ENCODE measurements at regions not wholly inside any gene's neighbourhood (a gene's known extent, or its start where the extent isn't known, plus 50 kb on each side); places are given as distances from the start of the nearest gene placed in this dataset.
"Not testable (repeated sequence)": the region's sequence is repeated elsewhere in the genome, so short reads cannot be mapped to it uniquely, and the experiment has no call there.

- H4K91ac ChIP-seq (replicated peaks; ENCODE audit: insufficient read length, low read length); H3K9me3 ChIP-seq (ENCODE audit: insufficient read depth in 2 of 2, low read depth in 1 of 2, low read length in 1 of 2); H3K36me3 ChIP-seq (ENCODE audit: control insufficient read depth in 2 of 4, insufficient read depth in 4 of 4, low read length in 3 of 4); H3K14ac ChIP-seq (ENCODE audit: insufficient read length); H4K20me1 ChIP-seq (replicated peaks in 1 of 2; ENCODE audit: control insufficient read depth in 1 of 2, insufficient read depth in 2 of 2, low read length in 2 of 2); H2BK120ac ChIP-seq (replicated peaks; ENCODE audit: low read depth, low read length); H3K4me2 ChIP-seq (ENCODE audit: insufficient read depth in 1 of 2, low read depth in 2 of 2, low read length in 2 of 2); H2AK5ac ChIP-seq (ENCODE audit: low read depth, low read length); H2AFZ ChIP-seq (ENCODE audit: low read length); H4K5ac ChIP-seq (ENCODE audit: insufficient read length, low read depth, low read length); H3K9ac ChIP-seq (replicated peaks in 1 of 4; ENCODE audit: extremely low read depth in 1 of 4, low read depth in 3 of 4, low read length in 3 of 4); H2BK15ac ChIP-seq (ENCODE audit: low read length); DNase-seq (ENCODE audit: low read depth in 1 of 2, low spot score in 2 of 2); CTCF ChIA-PET (ENCODE audit: partially characterized antibody); H3K27ac ChIP-seq (ENCODE audit: low read depth, low read length); H3K4me3 ChIP-seq (ENCODE audit: extremely low read depth in 1 of 4, insufficient read depth in 2 of 4, low read depth in 3 of 4, low read length in 4 of 4); H4K8ac ChIP-seq (ENCODE audit: extremely low read depth, insufficient read depth, low read length); H2BK20ac ChIP-seq (ENCODE audit: low read length); POLR2A ChIA-PET (ENCODE audit: partially characterized antibody); H3K27me3 ChIP-seq (replicated peaks in 1 of 4; ENCODE audit: control insufficient read depth in 3 of 4, extremely low read depth in 1 of 4, insufficient read depth in 3 of 4, low read length in 3 of 4); H3K56ac ChIP-seq (replicated peaks; ENCODE audit: insufficient read length, low read depth, low read length); FAIRE-seq; H2BK5ac ChIP-seq (ENCODE audit: low read depth, low read length); H3K4me1 ChIP-seq (replicated peaks in 1 of 4; ENCODE audit: control insufficient read depth in 3 of 4, insufficient read depth in 4 of 4, low read length in 3 of 4); H3K23me2 ChIP-seq (ENCODE audit: low read depth, low read length); H2BK12ac ChIP-seq (ENCODE audit: low read depth, low read length); H3K18ac ChIP-seq (ENCODE audit: extremely low read depth, low read length); H3K4ac ChIP-seq (replicated peaks; ENCODE audit: insufficient read length, low read depth, low read length); H3K23ac ChIP-seq (ENCODE audit: insufficient read length); H3K79me2 ChIP-seq (ENCODE audit: control insufficient read depth in 1 of 2, insufficient read depth in 2 of 2, low read length in 2 of 2); H3K79me1 ChIP-seq (ENCODE audit: low read depth, low read length): not testable (repeated sequence)
Measured at GRCh38 chr9:42349181-42349580, 165.7 kb downstream of the SPATA31A6 start.

GRCh38 chr9:42350412-42350811 is 167.0 kb downstream of the SPATA31A6 start:
- POLR2A ChIA-PET (ENCODE audit: partially characterized antibody); H3K27me3 ChIP-seq (replicated peaks in 1 of 4; ENCODE audit: control insufficient read depth in 3 of 4, extremely low read depth in 1 of 4, insufficient read depth in 3 of 4, low read length in 3 of 4); H2BK12ac ChIP-seq (ENCODE audit: low read depth, low read length); H4K8ac ChIP-seq (ENCODE audit: extremely low read depth, insufficient read depth, low read length); CTCF ChIA-PET (ENCODE audit: partially characterized antibody); H2AFZ ChIP-seq (ENCODE audit: low read length); H3K9me3 ChIP-seq (ENCODE audit: insufficient read depth in 2 of 2, low read depth in 1 of 2, low read length in 1 of 2); H2BK15ac ChIP-seq (ENCODE audit: low read length); H3K23me2 ChIP-seq (ENCODE audit: low read depth, low read length); H3K9ac ChIP-seq (replicated peaks in 1 of 4; ENCODE audit: extremely low read depth in 1 of 4, low read depth in 3 of 4, low read length in 3 of 4); FAIRE-seq; H4K91ac ChIP-seq (replicated peaks; ENCODE audit: insufficient read length, low read length); H3K18ac ChIP-seq (ENCODE audit: extremely low read depth, low read length); H2BK20ac ChIP-seq (ENCODE audit: low read length); H2BK5ac ChIP-seq (ENCODE audit: low read depth, low read length); H4K20me1 ChIP-seq (replicated peaks in 1 of 2; ENCODE audit: control insufficient read depth in 1 of 2, insufficient read depth in 2 of 2, low read length in 2 of 2); H3K4ac ChIP-seq (replicated peaks; ENCODE audit: insufficient read length, low read depth, low read length); H2AK5ac ChIP-seq (ENCODE audit: low read depth, low read length); H3K56ac ChIP-seq (replicated peaks; ENCODE audit: insufficient read length, low read depth, low read length); DNase-seq (ENCODE audit: low read depth in 1 of 2, low spot score in 2 of 2); H3K79me1 ChIP-seq (ENCODE audit: low read depth, low read length); H3K23ac ChIP-seq (ENCODE audit: insufficient read length); H2BK120ac ChIP-seq (replicated peaks; ENCODE audit: low read depth, low read length); H3K4me2 ChIP-seq (ENCODE audit: insufficient read depth in 1 of 2, low read depth in 2 of 2, low read length in 2 of 2); H3K4me1 ChIP-seq (replicated peaks in 1 of 4; ENCODE audit: control insufficient read depth in 3 of 4, insufficient read depth in 4 of 4, low read length in 3 of 4); H3K36me3 ChIP-seq (ENCODE audit: control insufficient read depth in 2 of 4, insufficient read depth in 4 of 4, low read length in 3 of 4); H3K14ac ChIP-seq (ENCODE audit: insufficient read length); H4K5ac ChIP-seq (ENCODE audit: insufficient read length, low read depth, low read length); H3K79me2 ChIP-seq (ENCODE audit: control insufficient read depth in 1 of 2, insufficient read depth in 2 of 2, low read length in 2 of 2); H3K4me3 ChIP-seq (ENCODE audit: extremely low read depth in 1 of 4, insufficient read depth in 2 of 4, low read depth in 3 of 4, low read length in 4 of 4); H3K27ac ChIP-seq (ENCODE audit: low read depth, low read length): not testable (repeated sequence)
- WGBS, 2 experiments (ENCODE audit: extremely low coverage in 1 of 2, insufficient coverage in 1 of 2, insufficient read length in 1 of 2, insufficient replicate concordance in 2 of 2, low coverage in 1 of 2, low lambda C conversion rate in 2 of 2, missing lambda C conversion rate in 1 of 2): no CpG with 5 or more reads among the region's 2 CpGs
